SK-N-SH treated with all-trans-retinoic acid at 6 μM for 48 hours (cell line): ENCODE measurements at regions not wholly inside any gene's neighbourhood (a gene's known extent, or its start where the extent isn't known, plus 50 kb on each side); places are given as distances from the start of the nearest gene placed in this dataset.
"Not testable (repeated sequence)": the region's sequence is repeated elsewhere in the genome, so short reads cannot be mapped to it uniquely, and the experiment has no call there.

ENCODE experiments used
- ATAC-seq: fragments of 200-7000 bp; cut with Tn5 transposase; 3 replicates; pipeline ENCODE4 v1.9.1; 2020; ENCODE audit warnings: mild to moderate bottlenecking, moderate library complexity
- BACH2 ChIP-seq: fragments of 250-450 bp; sonication (Bioruptor Pico); IDR thresholded peaks from 2 replicates; pipeline ENCODE4 v1.9.0; 2021; ENCODE audit warnings: mild to moderate bottlenecking, borderline replicate concordance
- CREB5 ChIP-seq: fragments of 250-450 bp; sonication (Bioruptor Pico); IDR thresholded peaks from 2 replicates; pipeline ENCODE4 v1.5.1; 2020; ENCODE audit warnings: low read depth, mild to moderate bottlenecking, moderate library complexity
- CSDC2 ChIP-seq: fragments of 250-450 bp; sonication (Bioruptor Pico); IDR thresholded peaks from 2 replicates; pipeline ENCODE4 v1.5.0; 2020; ENCODE audit warnings: mild to moderate bottlenecking, moderate library complexity
- CSRNP3 ChIP-seq: fragments of 250-450 bp; sonication (Bioruptor Pico); IDR thresholded peaks from 2 replicates; pipeline ENCODE4 v1.5.1; 2021; ENCODE audit warnings: mild to moderate bottlenecking, moderate library complexity
- ESRRG ChIP-seq: fragments of 250-450 bp; sonication (Bioruptor Pico); IDR thresholded peaks from 2 replicates; pipeline ENCODE4 v1.6.1; 2021; ENCODE audit warnings: mild to moderate bottlenecking
- GLIS3 ChIP-seq: fragments of 250-450 bp; sonication (Bioruptor Pico); IDR thresholded peaks from 2 replicates; pipeline ENCODE4 v1.5.0; 2020; ENCODE audit warnings: mild to moderate bottlenecking, moderate library complexity
- ISL1 ChIP-seq: fragments of 250-450 bp; sonication (Bioruptor Pico); IDR thresholded peaks from 2 replicates; pipeline ENCODE4 v2.1.2; 2022; ENCODE audit warnings: mild to moderate bottlenecking, moderate library complexity
- OSR1 ChIP-seq: fragments of 250-450 bp; sonication (Bioruptor Pico); IDR thresholded peaks from 2 replicates; pipeline ENCODE4 v1.8.0; 2022; ENCODE audit warnings: moderate library complexity, mild to moderate bottlenecking, inconsistent platforms
- PATZ1 ChIP-seq: fragments of 250-450 bp; sonication (Bioruptor Pico); IDR thresholded peaks from 2 replicates; pipeline ENCODE4 v1.8.0; 2020; ENCODE audit warnings: mild to moderate bottlenecking, moderate library complexity, borderline replicate concordance
- POU6F1 ChIP-seq: fragments of 250-450 bp; sonication (Bioruptor Pico); IDR thresholded peaks from 2 replicates; pipeline ENCODE4 v1.8.0; 2021; ENCODE audit warnings: low read depth, mild to moderate bottlenecking, moderate library complexity, borderline replicate concordance
- PPARA ChIP-seq: fragments of 250-450 bp; sonication (Bioruptor Pico); IDR thresholded peaks from 2 replicates; pipeline ENCODE4 v1.5.0; 2020; ENCODE audit warnings: mild to moderate bottlenecking, borderline replicate concordance
- RARB ChIP-seq: fragments of 250-450 bp; sonication (Bioruptor Pico); IDR thresholded peaks from 2 replicates; pipeline ENCODE4 v1.8.0; 2021; ENCODE audit warnings: mild to moderate bottlenecking, moderate library complexity
- SNAI2 ChIP-seq: fragments of 250-450 bp; sonication (Bioruptor Pico); IDR thresholded peaks from 2 replicates; pipeline ENCODE4 v1.5.0; 2020; ENCODE audit warnings: mild to moderate bottlenecking, moderate library complexity
- TOX ChIP-seq: fragments of 250-450 bp; sonication (Bioruptor Pico); IDR thresholded peaks from 2 replicates; pipeline ENCODE4 v1.8.0; 2021; ENCODE audit warnings: mild to moderate bottlenecking, moderate library complexity, borderline replicate concordance
- ZFP3 ChIP-seq: fragments of 250-450 bp; sonication (Bioruptor Pico); IDR thresholded peaks from 2 replicates; pipeline ENCODE4 v1.5.0; 2020; ENCODE audit warnings: mild to moderate bottlenecking, moderate library complexity
- ZFP30 ChIP-seq: fragments of 450-650 bp; formaldehyde crosslinking; IDR thresholded peaks from 2 replicates; pipeline ENCODE4 v1.5.0; 2022; ENCODE audit warnings: mild to moderate bottlenecking, moderate library complexity
- ZNF565 ChIP-seq: fragments of 450-650 bp; formaldehyde crosslinking; conservative IDR thresholded peaks from 2 replicates; pipeline ENCODE4 v1.5.0; 2020; ENCODE audit warnings: low read depth, mild to moderate bottlenecking, moderate library complexity
- ZNF70 ChIP-seq: fragments of 450-650 bp; formaldehyde crosslinking; IDR thresholded peaks from 2 replicates; pipeline ENCODE4 v1.5.0; 2020; ENCODE audit warnings: mild to moderate bottlenecking, moderate library complexity
- ZNF8 ChIP-seq: fragments of 450-650 bp; formaldehyde crosslinking; IDR thresholded peaks from 2 replicates; pipeline ENCODE4 v1.5.0; 2020; ENCODE audit warnings: mild to moderate bottlenecking, moderate library complexity

- ATAC-seq, result no peak
- TF ChIP-seq OSR1 (CRISPR knock-in tag) (no peak), GLIS3 (CRISPR knock-in tag) (no peak), RARB (CRISPR knock-in tag) (no peak)
Observed at GRCh38 chr3:64438066-64438465, 212.8 kb upstream of the PRICKLE2 start.

- no peak for ATAC-seq
- TF ChIP-seq TOX (CRISPR knock-in tag), result no peak
- no peak for TF ChIP-seq ZNF565 (CRISPR knock-in tag)
- TF ChIP-seq PPARA (CRISPR knock-in tag), result no peak
- no peak for TF ChIP-seq CSRNP3
- TF ChIP-seq GLIS3 (CRISPR knock-in tag), result no peak
- no peak for TF ChIP-seq ISL1 (CRISPR knock-in tag)
- TF ChIP-seq POU6F1 (CRISPR knock-in tag), result no peak
- no peak for TF ChIP-seq SNAI2 (CRISPR knock-in tag)
- TF ChIP-seq ZNF8 (CRISPR knock-in tag), result no peak
- TF ChIP-seq CREB5 (CRISPR knock-in tag), result no peak
- no peak for TF ChIP-seq OSR1 (CRISPR knock-in tag)
- no peak for TF ChIP-seq ZFP30 (CRISPR knock-in tag)
- no peak for TF ChIP-seq CSDC2 (CRISPR knock-in tag)
- TF ChIP-seq ZNF70, result no peak
- no peak for TF ChIP-seq BACH2 (CRISPR knock-in tag)
- no peak for TF ChIP-seq ZFP3 (CRISPR knock-in tag)
- TF ChIP-seq, all 23 proteins: peak for 0
Observed at GRCh38 chr3:64437131-64437530, 211.9 kb upstream of the PRICKLE2 start.

- not testable (repeated sequence) for ATAC-seq
Observed at GRCh38 chr3:64435023-64435422, 209.8 kb upstream of the PRICKLE2 start.

- no peak for ATAC-seq
- TF ChIP-seq PATZ1 (CRISPR knock-in tag) (no peak), ZNF70 (no peak), TOX (CRISPR knock-in tag) (no peak), ZFP30 (CRISPR knock-in tag) (no peak), ZNF8 (CRISPR knock-in tag) (no peak), CSRNP3 (no peak), SNAI2 (CRISPR knock-in tag) (no peak), BACH2 (CRISPR knock-in tag) (no peak), ESRRG (CRISPR knock-in tag) (no peak), POU6F1 (CRISPR knock-in tag) (no peak), CSDC2 (CRISPR knock-in tag) (no peak), ZFP3 (CRISPR knock-in tag) (no peak)
- TF ChIP-seq, all 23 proteins: peak for 0
Observed at GRCh38 chr3:64432870-64433269, 207.6 kb upstream of the PRICKLE2 start.
